Transverse colon (tissue), 4 donors: ENCODE measurements at regions not wholly inside any gene's neighbourhood (a gene's known extent, or its start where the extent isn't known, plus 50 kb on each side); places are given as distances from the start of the nearest gene placed in this dataset.

Experiments used
- DNase-seq: peaks from one replicate; pipeline ENCODE4 v3.0.0-alpha.2; 2019
- H3K27ac ChIP-seq, 4 donors: fragments of 200-600 bp; sonication (generic); 2 replicates each; pipeline ENCODE4 v1.5.1; 2016 to 2018; ENCODE audit warnings: inconsistent platforms in 4 of 4
- H3K27me3 ChIP-seq: fragments of 200-600 bp; sonication (generic); 2 replicates; pipeline ENCODE4 v1.5.1; 2017; ENCODE audit warnings: inconsistent platforms
- H3K36me3 ChIP-seq, 4 donors: fragments of 200-600 bp; sonication (generic); 2 replicates each; pipeline ENCODE4 v1.5.1; 2017 to 2019; ENCODE audit warnings: inconsistent platforms in 4 of 4
- H3K4me1 ChIP-seq, 4 donors: fragments of 200-600 bp; sonication (generic); 2 replicates each; pipeline ENCODE4 v1.5.1; 2017 to 2020; ENCODE audit warnings: inconsistent platforms in 4 of 4
- H3K4me3 ChIP-seq, 4 donors: fragments of 200-600 bp; sonication (generic); 1 replicate in 1 of 4; 2 replicates in 3 of 4; pipeline versions ENCODE4 v1.5.1 to v1.6.1; 2017 to 2019; ENCODE audit warnings: inconsistent platforms in 4 of 4
- H3K9me3 ChIP-seq, 2 donors: fragments of 200-600 bp; sonication (generic); 2 replicates each; pipeline ENCODE4 v1.5.1; 2017 to 2019; ENCODE audit warnings: inconsistent platforms in 2 of 2
- EP300 ChIP-seq: sonication (generic); formaldehyde crosslinking; IDR thresholded peaks from one replicate; pipeline ENCODE4 v1.6.1; 2017; ENCODE audit warnings: antibody characterized with exemption, low read depth
- POLR2A ChIP-seq: fragments of 450-650 bp; IDR thresholded peaks from one replicate; pipeline ENCODE4 v1.6.1; 2016; ENCODE audit warnings: antibody characterized with exemption, mild to moderate bottlenecking, moderate library complexity
- POLR2AphosphoS5 ChIP-seq, 3 donors: sonication (generic); formaldehyde crosslinking; IDR thresholded peaks; one replicate each; pipeline ENCODE4 v1.6.1; 2016; ENCODE audit warnings: antibody characterized with exemption in 3 of 3
- WGBS, 2 donors: methylation state at CpG; one replicate each; pipeline ENCODE4 v1.1.5; 2018; ENCODE audit warnings: low coverage in 1 of 2; 5-methylcytosine and 5-hydroxymethylcytosine counted together
- in situ Hi-C, 4 donors: fragments of 200-750 bp; cut with MboI; loops; one replicate each; pipeline versions ENCODE4 v1.15.0 to v1.15.1; 2017; ENCODE audit warnings: low sequenced_read_pairs in 3 of 4, low pct_ligation_motif_present in 1 of 4, low pct_unique_long_range_greater_than_20kb in 1 of 4
- intact Hi-C: fragments of 100-400 bp; cut with DNase I; formaldehyde crosslinking; loops from one replicate; pipeline ENCODE4 v1.15.1; 2023; ENCODE audit warnings: low total_unique reads
- TF ChIP-seq, protein P1 (sequence below), 5 experiments: fragments of 200-600 bp in 3 of 5; fragments of 450-650 bp in 2 of 5; sonication (generic) in 3 of 5; IDR thresholded peaks; 1 replicate in 2 of 5; 2 replicates in 3 of 5; pipeline ENCODE4 v1.5.1; 2016 to 2017; ENCODE audit warnings: antibody characterized with exemption in 5 of 5, inconsistent platforms in 3 of 5, mild to moderate bottlenecking in 2 of 5, moderate library complexity in 1 of 5

DNA sequence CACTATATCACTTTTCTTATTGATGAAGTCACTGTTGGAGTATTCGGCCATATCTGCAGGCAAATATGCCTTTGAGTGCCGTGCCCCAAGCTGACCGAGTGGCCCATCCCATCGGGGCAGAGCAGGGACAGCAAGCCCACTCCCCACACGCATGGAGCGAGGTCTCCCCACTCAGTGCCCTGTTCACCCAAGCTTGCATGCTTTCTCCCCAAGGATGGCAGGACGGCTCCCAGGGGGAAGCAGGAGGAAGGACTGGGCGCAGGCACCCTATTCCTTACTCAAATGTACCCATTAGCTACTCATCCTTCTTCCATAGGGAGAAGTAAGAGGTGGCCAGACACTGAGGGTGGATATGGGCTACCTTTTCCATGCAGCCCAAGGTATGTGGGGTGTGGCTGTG lies 309.0 kb downstream of the IRX1 start:
- H3K27ac ChIP-seq: no peak overlapping the region
- H3K27me3 ChIP-seq: no peaks in the 10 kb centered on the region
- no peak overlapping the region for H3K4me3 ChIP-seq
- TF ChIP-seq POLR2A (no peak), EP300 (no peak), POLR2AphosphoS5 (IDR thresholded peaks at IDR 0.05) (no peak)
- TF ChIP-seq, protein P1, sequence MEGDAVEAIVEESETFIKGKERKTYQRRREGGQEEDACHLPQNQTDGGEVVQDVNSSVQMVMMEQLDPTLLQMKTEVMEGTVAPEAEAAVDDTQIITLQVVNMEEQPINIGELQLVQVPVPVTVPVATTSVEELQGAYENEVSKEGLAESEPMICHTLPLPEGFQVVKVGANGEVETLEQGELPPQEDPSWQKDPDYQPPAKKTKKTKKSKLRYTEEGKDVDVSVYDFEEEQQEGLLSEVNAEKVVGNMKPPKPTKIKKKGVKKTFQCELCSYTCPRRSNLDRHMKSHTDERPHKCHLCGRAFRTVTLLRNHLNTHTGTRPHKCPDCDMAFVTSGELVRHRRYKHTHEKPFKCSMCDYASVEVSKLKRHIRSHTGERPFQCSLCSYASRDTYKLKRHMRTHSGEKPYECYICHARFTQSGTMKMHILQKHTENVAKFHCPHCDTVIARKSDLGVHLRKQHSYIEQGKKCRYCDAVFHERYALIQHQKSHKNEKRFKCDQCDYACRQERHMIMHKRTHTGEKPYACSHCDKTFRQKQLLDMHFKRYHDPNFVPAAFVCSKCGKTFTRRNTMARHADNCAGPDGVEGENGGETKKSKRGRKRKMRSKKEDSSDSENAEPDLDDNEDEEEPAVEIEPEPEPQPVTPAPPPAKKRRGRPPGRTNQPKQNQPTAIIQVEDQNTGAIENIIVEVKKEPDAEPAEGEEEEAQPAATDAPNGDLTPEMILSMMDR (IDR thresholded peaks at IDR 0.05): no peak
- no peaks in the 10 kb centered on the region for H3K36me3 ChIP-seq
- no peaks in the 10 kb centered on the region for H3K9me3 ChIP-seq
- no peaks in the 10 kb centered on the region for H3K4me1 ChIP-seq
- intact Hi-C loops: no loop called here
- 79% methylated on average over 8 of the region's 8 CpGs; no CpG with 5 or more reads in 1 of the 2 donors for WGBS, 2 donors
- in situ Hi-C loops: no loop called here
- DNase-seq: no peak

DNA sequence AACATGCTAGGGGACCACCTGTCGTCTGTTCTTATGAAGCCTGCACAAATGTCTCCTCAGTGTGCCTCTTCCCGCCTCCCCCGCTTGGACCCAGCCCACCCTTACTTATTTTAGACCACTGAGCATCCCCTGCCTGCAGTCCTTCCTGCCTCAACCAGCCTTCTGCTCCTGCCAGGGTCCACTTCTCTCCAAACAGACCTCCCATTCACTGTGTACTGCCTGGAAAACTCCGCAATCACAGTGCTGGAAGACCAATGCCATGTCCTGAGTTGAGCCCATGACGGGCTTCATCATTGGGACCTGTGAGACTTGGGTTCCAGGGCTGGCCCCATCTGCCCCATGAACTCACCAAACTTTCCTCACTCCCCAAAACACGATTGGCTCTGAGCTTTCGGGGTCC lies 309.4 kb downstream of the IRX1 start:
- Histone ChIP-seq H3K27ac (no peak overlapping the region), H3K4me3 (no peak overlapping the region), H3K27me3 (no peaks in the 10 kb centered on the region), H3K9me3 (no peaks in the 10 kb centered on the region), H3K36me3 (no peaks in the 10 kb centered on the region), H3K4me1 (no peaks in the 10 kb centered on the region)
- 84% methylated on average over 7 of the region's 7 CpGs; no CpG with 5 or more reads in 1 of the 2 donors for WGBS, 2 donors
- no peak for TF ChIP-seq POLR2A
- TF ChIP-seq, protein P1 (IDR thresholded peaks at IDR 0.05): no peak
- no peak for TF ChIP-seq EP300
- no peak for TF ChIP-seq POLR2AphosphoS5 (IDR thresholded peaks at IDR 0.05)
- intact Hi-C loops (no loop called here), in situ Hi-C loops (no loop called here)
- no peak for DNase-seq

DNA sequence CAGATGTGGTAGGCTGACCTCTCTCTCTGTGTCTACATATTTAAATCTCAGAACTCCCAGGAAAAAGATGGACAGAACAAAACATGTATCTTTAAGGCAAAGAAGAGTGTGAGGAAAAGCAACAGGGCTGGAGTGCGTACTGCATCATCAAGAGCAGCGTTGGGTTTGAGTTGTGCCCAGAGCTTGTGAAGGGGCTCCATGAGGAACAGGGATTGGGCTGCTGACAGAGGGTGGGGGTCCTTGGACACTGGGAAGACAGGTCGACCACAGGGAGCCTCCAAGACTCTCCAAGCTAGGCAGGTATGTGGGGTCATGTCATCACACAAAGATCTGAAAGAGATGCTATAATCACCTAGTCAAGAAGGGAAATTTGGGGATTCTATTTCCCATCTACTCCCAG lies 309.9 kb downstream of the IRX1 start:
- H3K36me3 ChIP-seq: no peaks in the 10 kb centered on the region
- WGBS, 2 donors: 74% methylated on average over 3 of the region's 3 CpGs; no CpG with 5 or more reads in 1 of the 2 donors
- TF ChIP-seq EP300: no peak
- TF ChIP-seq POLR2AphosphoS5 (IDR thresholded peaks at IDR 0.05): no peak
- no peak for TF ChIP-seq POLR2A
- TF ChIP-seq, protein P1 (IDR thresholded peaks at IDR 0.05): no peak
- H3K4me3 ChIP-seq: no peak overlapping the region
- intact Hi-C loops (no loop called here), in situ Hi-C loops (no loop called here)
- no peaks in the 10 kb centered on the region for H3K27me3 ChIP-seq
- H3K27ac ChIP-seq: no peak overlapping the region
- no peaks in the 10 kb centered on the region for H3K9me3 ChIP-seq
- H3K4me1 ChIP-seq: no peaks in the 10 kb centered on the region
- DNase-seq: no peak

DNA sequence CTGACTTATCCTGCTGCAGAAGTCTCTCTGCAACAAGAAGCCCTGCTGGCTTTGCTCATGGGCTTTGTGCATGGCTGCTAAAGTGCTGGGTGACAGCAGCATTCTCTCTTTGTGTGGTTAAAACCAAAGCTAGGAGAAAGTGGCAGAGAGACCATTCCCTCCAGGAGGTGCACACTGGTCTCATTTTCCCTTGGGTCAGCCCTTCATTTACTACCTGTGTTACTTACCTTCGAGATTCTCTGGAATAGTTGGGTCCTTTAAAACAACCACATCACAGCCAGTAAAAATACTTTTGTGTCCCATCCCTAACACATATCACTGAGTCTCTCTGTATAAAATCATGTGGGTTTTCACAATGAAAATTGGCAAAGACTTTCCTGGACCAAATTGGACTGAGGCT lies 315.5 kb downstream of the IRX1 start:
- no peak overlapping the region for H3K4me3 ChIP-seq
- no peaks in the 10 kb centered on the region for H3K36me3 ChIP-seq
- TF ChIP-seq, protein P1 (IDR thresholded peaks at IDR 0.05): no peak
- no peak for TF ChIP-seq POLR2A
- no peak for TF ChIP-seq POLR2AphosphoS5 (IDR thresholded peaks at IDR 0.05)
- TF ChIP-seq EP300: no peak
- H3K4me1 ChIP-seq: no peaks in the 10 kb centered on the region
- no peaks in the 10 kb centered on the region for H3K9me3 ChIP-seq
- no peaks in the 10 kb centered on the region for H3K27me3 ChIP-seq
- WGBS, 2 donors: 44 to 56% methylated on average over 1 of the region's 1 CpG
- no peak for DNase-seq
- intact Hi-C loops: no loop called here
- no peak overlapping the region for H3K27ac ChIP-seq
- in situ Hi-C loops: no loop called here
